ENCODE measurements at regions not wholly inside any gene's neighbourhood (a gene's known extent, or its start where the extent isn't known, plus 50 kb on each side); places are given as distances from the start of the nearest gene placed in this dataset.

- no peak for DNase-seq
These were observed 234.8 kb downstream of the FOXD2 start for GRCh38 chr1:47672622-47673021.

GRCh38 chr1:47674189-47674588 is 236.3 kb downstream of the FOXD2 start:
- DNase-seq = no peak

- DNase-seq = no peak
These were observed 237.3 kb downstream of the FOXD2 start for GRCh38 chr1:47675047-47675675.

- DNase-seq = no peak
These were observed 237.9 kb downstream of the FOXD2 start for GRCh38 chr1:47675721-47676120.

- no peak for DNase-seq
These were observed 238.6 kb downstream of the FOXD2 start for GRCh38 chr1:47676311-47677054.

- DNase-seq = no peak
These were observed 239.5 kb downstream of the FOXD2 start for GRCh38 chr1:47677241-47677940.

GRCh38 chr1:47678464-47678980 is 240.7 kb downstream of the FOXD2 start:
- DNase-seq = no peak

GRCh38 chr1:47679301-47679791 is 241.5 kb downstream of the FOXD2 start:
- DNase-seq = no peak

GRCh38 chr1:47679826-47680225 is 242.0 kb downstream of the FOXD2 start:
- no peak for DNase-seq

GRCh38 chr1:47680815-47681475 is 243.1 kb downstream of the FOXD2 start:
- no peak for DNase-seq

- no peak for DNase-seq
These were observed 243.9 kb downstream of the FOXD2 start for GRCh38 chr1:47681735-47682134.

- DNase-seq = no peak
These were observed 244.4 kb downstream of the FOXD2 start for GRCh38 chr1:47682198-47682597.

GRCh38 chr1:47682786-47683350 is 245.0 kb downstream of the FOXD2 start:
- DNase-seq = no peak

- no peak for DNase-seq
These were observed 245.6 kb downstream of the FOXD2 start for GRCh38 chr1:47683401-47683800.

GRCh38 chr1:47684518-47684917 is 246.7 kb downstream of the FOXD2 start:
- no peak for DNase-seq

GRCh38 chr1:47684964-47685762 is 247.3 kb downstream of the FOXD2 start:
- DNase-seq = no peak

- DNase-seq = no peak
These were observed 247.9 kb downstream of the FOXD2 start for GRCh38 chr1:47685763-47686066.

GRCh38 chr1:47686731-47687630 is 249.1 kb downstream of the FOXD2 start:
- no peak for DNase-seq

GRCh38 chr1:47687631-47688460 is 250.0 kb downstream of the FOXD2 start:
- DNase-seq = no peak
